KMS-11 (cell line): ENCODE measurements at regions not wholly inside any gene's neighbourhood (a gene's known extent, or its start where the extent isn't known, plus 50 kb on each side); places are given as distances from the start of the nearest gene placed in this dataset.

ENCODE experiments used
- H2AFZ ChIP-seq: fragments of 200-600 bp; sonication (generic); 2 replicates; pipeline ENCODE4 v1.6.1; 2016; ENCODE audit warnings: antibody characterized with exemption, mixed run types, low read depth
- H3K27ac ChIP-seq: fragments of 200-600 bp; sonication (generic); 2 replicates; pipeline ENCODE4 v1.6.1; 2016; ENCODE audit warnings: mild to moderate bottlenecking, mixed run types
- H3K27me3 ChIP-seq: fragments of 200-600 bp; sonication (generic); 2 replicates; pipeline ENCODE4 v1.6.1; 2017; ENCODE audit warnings: mild to moderate bottlenecking, low read depth, mixed run types, moderate library complexity; ENCODE audit not compliant: insufficient read depth
- H3K36me3 ChIP-seq: fragments of 200-600 bp; sonication (generic); 2 replicates; pipeline ENCODE4 v1.6.1; 2017; ENCODE audit warnings: mild to moderate bottlenecking, mixed run types; ENCODE audit not compliant: insufficient read depth
- H3K4me1 ChIP-seq: fragments of 200-600 bp; sonication (generic); 2 replicates; pipeline ENCODE4 v1.6.1; 2016; ENCODE audit warnings: mild to moderate bottlenecking, low read depth, mixed run types; ENCODE audit not compliant: poor library complexity, severe bottlenecking
- H3K4me2 ChIP-seq: fragments of 200-600 bp; sonication (generic); 2 replicates; pipeline ENCODE4 v1.7.0; 2016; ENCODE audit warnings: mild to moderate bottlenecking, mixed run types
- H3K4me3 ChIP-seq: fragments of 200-600 bp; sonication (generic); IDR thresholded peaks from 2 replicates; pipeline ENCODE4 v1.6.1; 2017; ENCODE audit warnings: low read depth, low read length, mixed read lengths; ENCODE audit not compliant: insufficient read depth
- H3K79me2 ChIP-seq: fragments of 200-600 bp; sonication (generic); 2 replicates; pipeline ENCODE4 v1.6.1; 2016; ENCODE audit warnings: low read depth, mixed run types; ENCODE audit not compliant: insufficient read depth
- H3K9ac ChIP-seq: fragments of 200-600 bp; sonication (generic); 2 replicates; pipeline ENCODE4 v1.6.1; 2016; ENCODE audit warnings: mild to moderate bottlenecking, mixed run types
- H4K20me1 ChIP-seq: fragments of 200-600 bp; sonication (generic); 2 replicates; pipeline ENCODE4 v1.6.1; 2016; ENCODE audit warnings: mild to moderate bottlenecking, mixed run types; ENCODE audit not compliant: insufficient read depth
- TF ChIP-seq, protein P1 (sequence below): fragments of 200-600 bp; sonication (generic); conservative IDR thresholded peaks from 2 replicates; pipeline ENCODE4 v1.6.1; 2017; ENCODE audit warnings: low read depth, mild to moderate bottlenecking, antibody characterized with exemption, low read length, moderate library complexity, mixed read lengths

GRCh38 chrX:124518885-124519284 is 172.5 kb downstream of the SH2D1A start:
- TF ChIP-seq, protein P1, sequence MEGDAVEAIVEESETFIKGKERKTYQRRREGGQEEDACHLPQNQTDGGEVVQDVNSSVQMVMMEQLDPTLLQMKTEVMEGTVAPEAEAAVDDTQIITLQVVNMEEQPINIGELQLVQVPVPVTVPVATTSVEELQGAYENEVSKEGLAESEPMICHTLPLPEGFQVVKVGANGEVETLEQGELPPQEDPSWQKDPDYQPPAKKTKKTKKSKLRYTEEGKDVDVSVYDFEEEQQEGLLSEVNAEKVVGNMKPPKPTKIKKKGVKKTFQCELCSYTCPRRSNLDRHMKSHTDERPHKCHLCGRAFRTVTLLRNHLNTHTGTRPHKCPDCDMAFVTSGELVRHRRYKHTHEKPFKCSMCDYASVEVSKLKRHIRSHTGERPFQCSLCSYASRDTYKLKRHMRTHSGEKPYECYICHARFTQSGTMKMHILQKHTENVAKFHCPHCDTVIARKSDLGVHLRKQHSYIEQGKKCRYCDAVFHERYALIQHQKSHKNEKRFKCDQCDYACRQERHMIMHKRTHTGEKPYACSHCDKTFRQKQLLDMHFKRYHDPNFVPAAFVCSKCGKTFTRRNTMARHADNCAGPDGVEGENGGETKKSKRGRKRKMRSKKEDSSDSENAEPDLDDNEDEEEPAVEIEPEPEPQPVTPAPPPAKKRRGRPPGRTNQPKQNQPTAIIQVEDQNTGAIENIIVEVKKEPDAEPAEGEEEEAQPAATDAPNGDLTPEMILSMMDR, result no peak

GRCh38 chrX:124524852-124525251 is 178.5 kb downstream of the SH2D1A start:
- no peaks in the 10 kb centered on the region for H4K20me1 ChIP-seq
- TF ChIP-seq, protein P1, result no peak

More at GRCh38 chrX:124518885-124519284, 172.5 kb downstream of the SH2D1A start:
- Histone ChIP-seq H3K36me3 (no peaks in the 10 kb centered on the region), H3K4me1 (no peaks in the 10 kb centered on the region), H3K4me3 (no peak overlapping the region), H4K20me1 (no peaks in the 10 kb centered on the region), H3K27me3 (no peaks in the 10 kb centered on the region), H3K4me2 (no peak overlapping the region), H3K79me2 (no peaks in the 10 kb centered on the region), H3K9ac (no peak overlapping the region), H3K27ac (no peak overlapping the region), H2AFZ (no peak overlapping the region)

DNA sequence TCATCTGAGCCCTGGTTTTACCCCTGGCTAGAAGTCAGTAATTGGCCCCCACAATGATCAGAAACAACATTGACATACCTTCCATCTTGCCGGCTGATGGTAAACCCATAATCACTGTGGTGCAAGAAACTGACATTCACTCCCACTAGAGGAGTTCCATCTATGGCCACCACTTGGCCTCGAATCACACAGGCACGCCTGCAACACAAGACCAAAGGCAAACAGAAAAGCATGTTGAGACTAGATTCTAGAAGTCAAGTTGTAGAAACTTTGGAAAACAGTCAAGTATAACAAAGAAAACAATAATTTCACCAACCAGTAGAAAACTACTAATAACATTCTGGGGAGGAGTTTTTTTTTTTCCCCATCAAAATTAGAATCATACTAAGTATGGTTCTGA is 183.4 kb downstream of the SH2D1A start:
- H3K79me2 ChIP-seq, result no peaks in the 10 kb centered on the region
- TF ChIP-seq, protein P1, result no peak
- H3K9ac ChIP-seq, result no peak overlapping the region
- no peak overlapping the region for H3K27ac ChIP-seq
- H4K20me1 ChIP-seq, result no peaks in the 10 kb centered on the region
- no peak overlapping the region for H3K4me2 ChIP-seq
- no peak overlapping the region for H2AFZ ChIP-seq
- no peaks in the 10 kb centered on the region for H3K27me3 ChIP-seq
- H3K36me3 ChIP-seq, result no peaks in the 10 kb centered on the region
- no peak overlapping the region for H3K4me3 ChIP-seq
- H3K4me1 ChIP-seq, result no peaks in the 10 kb centered on the region

More at GRCh38 chrX:124524852-124525251, 178.5 kb downstream of the SH2D1A start:
- H3K4me1 ChIP-seq, result no peaks in the 10 kb centered on the region
- H3K9ac ChIP-seq, result no peak overlapping the region
- no peaks in the 10 kb centered on the region for H3K27me3 ChIP-seq
- no peak overlapping the region for H2AFZ ChIP-seq
- no peak overlapping the region for H3K4me3 ChIP-seq
- H3K4me2 ChIP-seq, result no peak overlapping the region
- H3K79me2 ChIP-seq, result no peaks in the 10 kb centered on the region
- H3K27ac ChIP-seq, result no peak overlapping the region
- no peaks in the 10 kb centered on the region for H3K36me3 ChIP-seq

GRCh38 chrX:124530803-124531202 is 184.4 kb downstream of the SH2D1A start:
- Histone ChIP-seq H3K27me3 (no peaks in the 10 kb centered on the region), H3K4me2 (no peak overlapping the region), H3K4me3 (no peak overlapping the region), H3K9ac (no peak overlapping the region), H3K4me1 (no peaks in the 10 kb centered on the region), H4K20me1 (no peaks in the 10 kb centered on the region), H2AFZ (no peak overlapping the region), H3K27ac (no peak overlapping the region), H3K36me3 (no peaks in the 10 kb centered on the region), H3K79me2 (no peaks in the 10 kb centered on the region)
- TF ChIP-seq, protein P1, result no peak
